ENCODE measurements at regions not wholly inside any gene's neighbourhood (a gene's known extent, or its start where the extent isn't known, plus 50 kb on each side); places are given as distances from the start of the nearest gene placed in this dataset.

GRCh38 chr2:67039517-67040103 is 357.5 kb upstream of the ETAA1 start:
- TF ChIP-seq CTCF (conservative IDR thresholded peaks at IDR 0.05): no peak
- Histone ChIP-seq H3K4me2 (ENCODE audit: insufficient read depth, insufficient read length, low read length) (no peak overlapping the region), H3K23ac (ENCODE audit: insufficient read length, low read depth, low read length) (no peak overlapping the region), H3K4ac (ENCODE audit: low read depth, low read length) (no peak overlapping the region), H3K23me2 (ENCODE audit: insufficient read length, low read depth, low read length, poor library complexity, severe bottlenecking) (no peaks in the 10 kb centered on the region), H2AK5ac (ENCODE audit: insufficient read length, low read length) (no peak overlapping the region), H3K79me1 (ENCODE audit: insufficient read depth, low read depth, low read length, poor library complexity, severe bottlenecking) (no peaks in the 10 kb centered on the region), H2BK12ac (ENCODE audit: insufficient read length, low read depth, low read length) (no peak overlapping the region), H4K91ac (ENCODE audit: insufficient read length, low read depth, low read length) (no peak overlapping the region), H4K20me1 (ENCODE audit: control insufficient read depth, insufficient read depth, insufficient read length) (no peaks in the 10 kb centered on the region), H3K18ac (ENCODE audit: insufficient read length, low read depth, low read length) (no peak overlapping the region), H3K27ac (ENCODE audit: insufficient read length, low read depth, low read length) (no peak overlapping the region), H3K79me2 (ENCODE audit: insufficient read depth, low read length) (no peaks in the 10 kb centered on the region), H3K9me3 (ENCODE audit: control insufficient read depth, low read depth, low read length) (no peaks in the 10 kb centered on the region), H3K4me1 (ENCODE audit: insufficient read depth, low read length) (no peaks in the 10 kb centered on the region), H2BK20ac (ENCODE audit: low read depth, low read length, poor library complexity, severe bottlenecking) (no peak overlapping the region), H3K9ac (ENCODE audit: extremely low read depth, insufficient read length, low read length) (no peak overlapping the region), H2BK120ac (ENCODE audit: low read depth, low read length, poor library complexity, severe bottlenecking) (no peak overlapping the region), H4K8ac (replicated peaks; ENCODE audit: insufficient read length, low read depth, low read length) (no peak overlapping the region), H2AFZ (ENCODE audit: low read length) (no peak overlapping the region), H3K14ac (ENCODE audit: insufficient read depth, low read length) (no peak overlapping the region), H3T11ph (ENCODE audit: low read length) (no peak overlapping the region), H4K5ac (ENCODE audit: insufficient read length, low read depth, low read length) (no peak overlapping the region), H3K56ac (ENCODE audit: insufficient read length, low read depth, low read length) (no peak overlapping the region), H3K27me3 (ENCODE audit: insufficient read depth, low read length) (no peaks in the 10 kb centered on the region), H2BK5ac (ENCODE audit: insufficient read length, low read length) (no peak overlapping the region), H2BK15ac (ENCODE audit: low read depth, low read length) (no peak overlapping the region)
- H3K27ac Mint-ChIP-seq: peak overlapping the region in 1 of 3 experiments; percentile 81; a peak in 2 of 7 replicates
- no CpG with 5 or more reads among the region's 2 CpGs for WGBS (ENCODE audit: extremely low coverage, insufficient read length, low lambda C conversion rate)
- H3K27me3 Mint-ChIP-seq (ENCODE audit: low read depth): no peaks in the 10 kb centered on the region
- DNase-seq: no peak
- H3K4me3 Mint-ChIP-seq: no peak overlapping the region
- no peaks in the 10 kb centered on the region for H3K36me3 Mint-ChIP-seq (ENCODE audit: insufficient read depth in 1 of 3, low read depth in 3 of 3)
- H3K4me1 Mint-ChIP-seq: peaks cover 7 to 9% of the 10 kb centered on the region in 2 experiments
- no peaks in the 10 kb centered on the region for H3K9me3 Mint-ChIP-seq

Measured in H9 (cell line).